ENCODE measurements at regions not wholly inside any gene's neighbourhood (a gene's known extent, or its start where the extent isn't known, plus 50 kb on each side); places are given as distances from the start of the nearest gene placed in this dataset.

DNA sequence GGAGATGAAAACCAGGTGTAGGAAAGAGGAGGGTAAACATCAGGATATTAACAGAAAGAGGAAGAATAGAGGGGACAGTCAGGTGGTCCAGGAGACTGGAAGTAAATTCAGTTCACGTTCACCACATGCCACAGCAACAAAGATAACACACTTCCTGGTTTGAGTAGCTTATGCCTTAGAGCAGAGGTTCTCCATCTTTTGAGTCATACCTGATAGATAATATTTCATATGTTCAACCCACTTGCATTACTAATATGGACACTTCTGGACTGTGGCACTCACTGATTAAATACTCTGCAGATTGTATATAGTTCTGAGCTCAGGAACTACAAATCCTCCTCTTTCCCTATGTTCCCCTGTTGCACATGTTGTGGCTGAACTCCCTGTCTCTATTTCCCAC is 179.9 kb upstream of the NR3C1 start:
- no peak for TF ChIP-seq EZH2 (IDR thresholded peaks at IDR 0.05; ENCODE audit: low read length, missing control alignments)
- TF ChIP-seq, protein P1, sequence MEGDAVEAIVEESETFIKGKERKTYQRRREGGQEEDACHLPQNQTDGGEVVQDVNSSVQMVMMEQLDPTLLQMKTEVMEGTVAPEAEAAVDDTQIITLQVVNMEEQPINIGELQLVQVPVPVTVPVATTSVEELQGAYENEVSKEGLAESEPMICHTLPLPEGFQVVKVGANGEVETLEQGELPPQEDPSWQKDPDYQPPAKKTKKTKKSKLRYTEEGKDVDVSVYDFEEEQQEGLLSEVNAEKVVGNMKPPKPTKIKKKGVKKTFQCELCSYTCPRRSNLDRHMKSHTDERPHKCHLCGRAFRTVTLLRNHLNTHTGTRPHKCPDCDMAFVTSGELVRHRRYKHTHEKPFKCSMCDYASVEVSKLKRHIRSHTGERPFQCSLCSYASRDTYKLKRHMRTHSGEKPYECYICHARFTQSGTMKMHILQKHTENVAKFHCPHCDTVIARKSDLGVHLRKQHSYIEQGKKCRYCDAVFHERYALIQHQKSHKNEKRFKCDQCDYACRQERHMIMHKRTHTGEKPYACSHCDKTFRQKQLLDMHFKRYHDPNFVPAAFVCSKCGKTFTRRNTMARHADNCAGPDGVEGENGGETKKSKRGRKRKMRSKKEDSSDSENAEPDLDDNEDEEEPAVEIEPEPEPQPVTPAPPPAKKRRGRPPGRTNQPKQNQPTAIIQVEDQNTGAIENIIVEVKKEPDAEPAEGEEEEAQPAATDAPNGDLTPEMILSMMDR (conservative IDR thresholded peaks at IDR 0.05 in 1 of 2, IDR thresholded peaks at IDR 0.05 in 1 of 2; ENCODE audit: low read depth in 1 of 2, low read length in 2 of 2), result no peak

Data from fibroblast of lung (primary cell).